Germinal center (tissue), 1 donor: ENCODE measurements at regions not wholly inside any gene's neighbourhood (a gene's known extent, or its start where the extent isn't known, plus 50 kb on each side); places are given as distances from the start of the nearest gene placed in this dataset.

ENCODE experiments used
- DNase-seq: peaks from one replicate; pipeline ENCODE4 v3.0.0; 2012; ENCODE audit warnings: mixed read lengths, low spot score

- no peak for DNase-seq
Measured at GRCh38 chr5:81914696-81915095, 57.1 kb upstream of the ATG10 start.

GRCh38 chr5:81912933-81913332, 58.9 kb upstream of the ATG10 start:
- DNase-seq = no peak

GRCh38 chr5:81909677-81910076, 62.1 kb upstream of the ATG10 start:
- DNase-seq = no peak

GRCh38 chr5:81908771-81909170, 63.1 kb upstream of the ATG10 start:
- no peak for DNase-seq

- no peak for DNase-seq
Measured at GRCh38 chr5:81908044-81908443, 63.8 kb upstream of the ATG10 start.

GRCh38 chr5:81907012-81907635, 64.7 kb upstream of the ATG10 start:
- DNase-seq = no peak

GRCh38 chr5:81906086-81906485, 65.7 kb upstream of the ATG10 start:
- DNase-seq = no peak

GRCh38 chr5:81904861-81905260, 67.0 kb upstream of the ATG10 start:
- no peak for DNase-seq

- DNase-seq = no peak
Measured at GRCh38 chr5:81904166-81904565, 67.7 kb upstream of the ATG10 start.

- DNase-seq = no peak
Measured at GRCh38 chr5:81901586-81901985, 70.2 kb upstream of the ATG10 start.

GRCh38 chr5:81899123-81899522, 72.7 kb upstream of the ATG10 start:
- no peak for DNase-seq

- no peak for DNase-seq
Measured at GRCh38 chr5:81898403-81898802, 73.4 kb upstream of the ATG10 start.

GRCh38 chr5:81896764-81897163, 75.1 kb upstream of the ATG10 start:
- no peak for DNase-seq

GRCh38 chr5:81895307-81895706, 76.5 kb upstream of the ATG10 start:
- no peak for DNase-seq

GRCh38 chr5:81893961-81894360, 77.9 kb upstream of the ATG10 start:
- DNase-seq = no peak

GRCh38 chr5:81884871-81885270, 87.0 kb upstream of the ATG10 start:
- no peak for DNase-seq

GRCh38 chr5:81883371-81883770, 88.5 kb upstream of the ATG10 start:
- no peak for DNase-seq

GRCh38 chr5:81881595-81881994, 90.2 kb upstream of the ATG10 start:
- no peak for DNase-seq

GRCh38 chr5:81879936-81880335, 91.9 kb upstream of the ATG10 start:
- no peak for DNase-seq

GRCh38 chr5:81878333-81878732, 93.5 kb upstream of the ATG10 start:
- DNase-seq = no peak

GRCh38 chr5:81866994-81867393, 104.8 kb upstream of the ATG10 start:
- no peak for DNase-seq

- DNase-seq = no peak
Measured at GRCh38 chr5:81860778-81861177, 109.9 kb upstream of the SSBP2 start.

- DNase-seq = no peak
Measured at GRCh38 chr5:81859624-81860023, 108.7 kb upstream of the SSBP2 start.
